ENCODE measurements at regions not wholly inside any gene's neighbourhood (a gene's known extent, or its start where the extent isn't known, plus 50 kb on each side); places are given as distances from the start of the nearest gene placed in this dataset.

DNA sequence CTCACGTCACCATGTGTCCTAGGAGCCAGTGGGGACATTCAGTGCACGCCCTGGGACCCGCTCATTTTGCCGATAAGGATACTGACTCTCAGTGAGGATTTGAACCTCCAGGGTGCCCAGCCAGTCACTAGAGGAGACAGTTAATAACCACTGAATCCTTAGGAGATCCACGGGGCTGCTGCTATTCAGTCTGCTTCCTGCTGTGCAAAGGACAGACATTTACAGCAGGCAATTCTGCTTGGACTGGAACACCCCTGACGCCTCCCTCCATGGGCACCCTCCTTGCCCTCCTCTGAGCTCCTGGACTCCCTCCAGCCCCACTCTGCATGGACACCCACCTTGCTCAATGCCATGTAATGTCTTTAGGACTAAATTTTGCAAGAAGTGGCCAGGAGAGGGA is 265.5 kb downstream of the EIPR1 start:
- H3K36me3 ChIP-seq (ENCODE audit: control insufficient read depth in 4 of 4, insufficient read depth in 3 of 4, low read depth in 1 of 4, low read length in 3 of 4): no peaks in the 10 kb centered on the region
- H3K27me3 ChIP-seq (ENCODE audit: control insufficient read depth in 4 of 4, insufficient read depth in 4 of 4, low read length in 3 of 4): no peaks in the 10 kb centered on the region
- no peak overlapping the region for H3K4me3 ChIP-seq (ENCODE audit: low read depth in 1 of 3, low read length in 3 of 3)
- DNase-seq (ENCODE audit: low spot score): no peak
- H3K27ac ChIP-seq (ENCODE audit: low read depth in 1 of 2, low read length in 2 of 2): no peak overlapping the region
- no peaks in the 10 kb centered on the region for H3K4me1 ChIP-seq (ENCODE audit: control insufficient read depth in 4 of 4, insufficient read depth in 4 of 4, low read length in 3 of 4)
- H3K9ac ChIP-seq (ENCODE audit: low read depth in 1 of 2, low read length in 2 of 2): no peak overlapping the region
- 78% methylated on average over 6 of the region's 6 CpGs for WGBS
- H3K9me3 ChIP-seq (ENCODE audit: control insufficient read depth in 4 of 4, low read length in 3 of 4): no peaks in the 10 kb centered on the region
- no peak for TF ChIP-seq EGR1 (IDR thresholded peaks at IDR 0.05; ENCODE audit: low read depth in 2 of 2)
- TF ChIP-seq, protein P1, sequence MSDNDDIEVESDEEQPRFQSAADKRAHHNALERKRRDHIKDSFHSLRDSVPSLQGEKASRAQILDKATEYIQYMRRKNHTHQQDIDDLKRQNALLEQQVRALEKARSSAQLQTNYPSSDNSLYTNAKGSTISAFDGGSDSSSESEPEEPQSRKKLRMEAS (IDR thresholded peaks at IDR 0.05): no peak
- no peak for TF ChIP-seq GABPA (IDR thresholded peaks at IDR 0.05 in 1 of 2, conservative IDR thresholded peaks at IDR 0.05 in 1 of 2)
- TF ChIP-seq, protein P2, sequence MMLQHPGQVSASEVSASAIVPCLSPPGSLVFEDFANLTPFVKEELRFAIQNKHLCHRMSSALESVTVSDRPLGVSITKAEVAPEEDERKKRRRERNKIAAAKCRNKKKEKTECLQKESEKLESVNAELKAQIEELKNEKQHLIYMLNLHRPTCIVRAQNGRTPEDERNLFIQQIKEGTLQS (IDR thresholded peaks at IDR 0.05): no peak
- TF ChIP-seq, protein P3, sequence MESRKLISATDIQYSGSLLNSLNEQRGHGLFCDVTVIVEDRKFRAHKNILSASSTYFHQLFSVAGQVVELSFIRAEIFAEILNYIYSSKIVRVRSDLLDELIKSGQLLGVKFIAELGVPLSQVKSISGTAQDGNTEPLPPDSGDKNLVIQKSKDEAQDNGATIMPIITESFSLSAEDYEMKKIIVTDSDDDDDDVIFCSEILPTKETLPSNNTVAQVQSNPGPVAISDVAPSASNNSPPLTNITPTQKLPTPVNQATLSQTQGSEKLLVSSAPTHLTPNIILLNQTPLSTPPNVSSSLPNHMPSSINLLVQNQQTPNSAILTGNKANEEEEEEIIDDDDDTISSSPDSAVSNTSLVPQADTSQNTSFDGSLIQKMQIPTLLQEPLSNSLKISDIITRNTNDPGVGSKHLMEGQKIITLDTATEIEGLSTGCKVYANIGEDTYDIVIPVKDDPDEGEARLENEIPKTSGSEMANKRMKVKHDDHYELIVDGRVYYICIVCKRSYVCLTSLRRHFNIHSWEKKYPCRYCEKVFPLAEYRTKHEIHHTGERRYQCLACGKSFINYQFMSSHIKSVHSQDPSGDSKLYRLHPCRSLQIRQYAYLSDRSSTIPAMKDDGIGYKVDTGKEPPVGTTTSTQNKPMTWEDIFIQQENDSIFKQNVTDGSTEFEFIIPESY (IDR thresholded peaks at IDR 0.05): no peak
- TF ChIP-seq YY1 (IDR thresholded peaks at IDR 0.05): no peak
- TF ChIP-seq HNF4G (IDR thresholded peaks at IDR 0.05): no peak
- TF ChIP-seq TAF1 (conservative IDR thresholded peaks at IDR 0.05): no peak
- TF ChIP-seq RXRA (IDR thresholded peaks at IDR 0.05): no peak
- TF ChIP-seq, protein P4, sequence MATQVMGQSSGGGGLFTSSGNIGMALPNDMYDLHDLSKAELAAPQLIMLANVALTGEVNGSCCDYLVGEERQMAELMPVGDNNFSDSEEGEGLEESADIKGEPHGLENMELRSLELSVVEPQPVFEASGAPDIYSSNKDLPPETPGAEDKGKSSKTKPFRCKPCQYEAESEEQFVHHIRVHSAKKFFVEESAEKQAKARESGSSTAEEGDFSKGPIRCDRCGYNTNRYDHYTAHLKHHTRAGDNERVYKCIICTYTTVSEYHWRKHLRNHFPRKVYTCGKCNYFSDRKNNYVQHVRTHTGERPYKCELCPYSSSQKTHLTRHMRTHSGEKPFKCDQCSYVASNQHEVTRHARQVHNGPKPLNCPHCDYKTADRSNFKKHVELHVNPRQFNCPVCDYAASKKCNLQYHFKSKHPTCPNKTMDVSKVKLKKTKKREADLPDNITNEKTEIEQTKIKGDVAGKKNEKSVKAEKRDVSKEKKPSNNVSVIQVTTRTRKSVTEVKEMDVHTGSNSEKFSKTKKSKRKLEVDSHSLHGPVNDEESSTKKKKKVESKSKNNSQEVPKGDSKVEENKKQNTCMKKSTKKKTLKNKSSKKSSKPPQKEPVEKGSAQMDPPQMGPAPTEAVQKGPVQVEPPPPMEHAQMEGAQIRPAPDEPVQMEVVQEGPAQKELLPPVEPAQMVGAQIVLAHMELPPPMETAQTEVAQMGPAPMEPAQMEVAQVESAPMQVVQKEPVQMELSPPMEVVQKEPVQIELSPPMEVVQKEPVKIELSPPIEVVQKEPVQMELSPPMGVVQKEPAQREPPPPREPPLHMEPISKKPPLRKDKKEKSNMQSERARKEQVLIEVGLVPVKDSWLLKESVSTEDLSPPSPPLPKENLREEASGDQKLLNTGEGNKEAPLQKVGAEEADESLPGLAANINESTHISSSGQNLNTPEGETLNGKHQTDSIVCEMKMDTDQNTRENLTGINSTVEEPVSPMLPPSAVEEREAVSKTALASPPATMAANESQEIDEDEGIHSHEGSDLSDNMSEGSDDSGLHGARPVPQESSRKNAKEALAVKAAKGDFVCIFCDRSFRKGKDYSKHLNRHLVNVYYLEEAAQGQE (IDR thresholded peaks at IDR 0.05): no peak

DNA sequence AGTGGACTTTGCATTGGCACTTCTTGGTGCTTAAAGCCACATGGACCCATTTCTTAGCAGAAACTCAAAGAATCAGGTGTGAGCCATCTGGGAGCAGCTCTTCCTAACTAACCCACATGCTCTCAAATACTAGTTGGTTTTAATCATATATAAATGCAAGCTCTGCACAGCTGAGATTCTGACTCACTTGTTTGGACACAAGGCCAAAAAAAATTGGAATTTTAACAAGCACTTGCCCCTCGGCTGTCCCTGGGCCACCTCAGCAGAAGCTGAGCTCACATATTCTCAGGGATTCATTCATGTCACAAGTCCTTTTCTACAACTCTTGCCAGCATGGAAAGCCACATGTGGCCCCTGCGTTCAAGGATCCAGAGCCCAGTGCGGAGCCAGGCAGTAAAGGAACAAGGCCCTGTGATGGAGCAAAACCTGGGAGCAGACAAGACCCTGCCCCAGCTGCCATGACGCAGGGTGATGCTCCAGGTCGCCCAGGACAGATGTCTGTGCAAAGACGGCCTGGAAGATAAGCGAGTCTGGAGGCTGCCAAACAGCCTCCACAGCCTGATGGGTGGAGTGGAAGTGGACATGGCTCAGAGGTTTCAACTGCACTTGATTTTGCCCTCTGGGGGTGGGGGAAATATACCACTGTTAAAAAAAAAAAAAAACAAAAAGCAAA is 266.5 kb downstream of the EIPR1 start:
- Histone ChIP-seq H3K27me3 (ENCODE audit: control insufficient read depth in 4 of 4, insufficient read depth in 4 of 4, low read length in 3 of 4) (no peaks in the 10 kb centered on the region), H3K9me3 (ENCODE audit: control insufficient read depth in 4 of 4, low read length in 3 of 4) (no peaks in the 10 kb centered on the region), H3K36me3 (ENCODE audit: control insufficient read depth in 4 of 4, insufficient read depth in 3 of 4, low read depth in 1 of 4, low read length in 3 of 4) (no peaks in the 10 kb centered on the region), H3K4me1 (ENCODE audit: control insufficient read depth in 4 of 4, insufficient read depth in 4 of 4, low read length in 3 of 4) (no peaks in the 10 kb centered on the region), H3K4me3 (ENCODE audit: low read depth in 1 of 3, low read length in 3 of 3) (no peak overlapping the region), H3K9ac (ENCODE audit: low read depth in 1 of 2, low read length in 2 of 2) (no peak overlapping the region), H3K27ac (ENCODE audit: low read depth in 1 of 2, low read length in 2 of 2) (no peak overlapping the region)
- TF ChIP-seq, protein P4 (IDR thresholded peaks at IDR 0.05): no peak
- TF ChIP-seq JUND (IDR thresholded peaks at IDR 0.05) (no peak), FOXA1 (IDR thresholded peaks at IDR 0.05) (no peak), EGR1 (IDR thresholded peaks at IDR 0.05; ENCODE audit: low read depth in 2 of 2) (no peak), TAF1 (conservative IDR thresholded peaks at IDR 0.05) (no peak), GABPA (IDR thresholded peaks at IDR 0.05 in 1 of 2, conservative IDR thresholded peaks at IDR 0.05 in 1 of 2) (no peak), FOXA2 (IDR thresholded peaks at IDR 0.05) (no peak), NR2F2 (IDR thresholded peaks at IDR 0.05) (no peak), SP1 (IDR thresholded peaks at IDR 0.05) (no peak), RXRA (IDR thresholded peaks at IDR 0.05) (no peak), RAD21 (IDR thresholded peaks at IDR 0.05) (no peak), HNF4G (IDR thresholded peaks at IDR 0.05) (no peak), YY1 (IDR thresholded peaks at IDR 0.05) (no peak)
- TF ChIP-seq, protein P5, sequence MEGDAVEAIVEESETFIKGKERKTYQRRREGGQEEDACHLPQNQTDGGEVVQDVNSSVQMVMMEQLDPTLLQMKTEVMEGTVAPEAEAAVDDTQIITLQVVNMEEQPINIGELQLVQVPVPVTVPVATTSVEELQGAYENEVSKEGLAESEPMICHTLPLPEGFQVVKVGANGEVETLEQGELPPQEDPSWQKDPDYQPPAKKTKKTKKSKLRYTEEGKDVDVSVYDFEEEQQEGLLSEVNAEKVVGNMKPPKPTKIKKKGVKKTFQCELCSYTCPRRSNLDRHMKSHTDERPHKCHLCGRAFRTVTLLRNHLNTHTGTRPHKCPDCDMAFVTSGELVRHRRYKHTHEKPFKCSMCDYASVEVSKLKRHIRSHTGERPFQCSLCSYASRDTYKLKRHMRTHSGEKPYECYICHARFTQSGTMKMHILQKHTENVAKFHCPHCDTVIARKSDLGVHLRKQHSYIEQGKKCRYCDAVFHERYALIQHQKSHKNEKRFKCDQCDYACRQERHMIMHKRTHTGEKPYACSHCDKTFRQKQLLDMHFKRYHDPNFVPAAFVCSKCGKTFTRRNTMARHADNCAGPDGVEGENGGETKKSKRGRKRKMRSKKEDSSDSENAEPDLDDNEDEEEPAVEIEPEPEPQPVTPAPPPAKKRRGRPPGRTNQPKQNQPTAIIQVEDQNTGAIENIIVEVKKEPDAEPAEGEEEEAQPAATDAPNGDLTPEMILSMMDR (IDR thresholded peaks at IDR 0.05; ENCODE audit: low read depth, low read length, missing input control): no peak
- TF ChIP-seq, protein P1 (IDR thresholded peaks at IDR 0.05): no peak
- TF ChIP-seq, protein P2 (IDR thresholded peaks at IDR 0.05): no peak
- DNase-seq (ENCODE audit: low spot score): no peak
- 95% methylated on average over 7 of the region's 7 CpGs for WGBS

Data from liver (tissue), 8 donors.